Panc1 (cell line): ENCODE measurements at regions not wholly inside any gene's neighbourhood (a gene's known extent, or its start where the extent isn't known, plus 50 kb on each side); places are given as distances from the start of the nearest gene placed in this dataset.

Experiments
- POLR2AphosphoS5 ChIP-seq: IDR thresholded peaks from 2 replicates; pipeline ENCODE4 v1.6.1; 2012; ENCODE audit warnings: mild to moderate bottlenecking, low read depth, low read length, moderate library complexity
- TF ChIP-seq, protein P1 (sequence below): fragments of 450-650 bp; IDR thresholded peaks from 2 replicates; pipeline ENCODE4 v1.5.1; 2017; ENCODE audit warnings: mild to moderate bottlenecking

DNA sequence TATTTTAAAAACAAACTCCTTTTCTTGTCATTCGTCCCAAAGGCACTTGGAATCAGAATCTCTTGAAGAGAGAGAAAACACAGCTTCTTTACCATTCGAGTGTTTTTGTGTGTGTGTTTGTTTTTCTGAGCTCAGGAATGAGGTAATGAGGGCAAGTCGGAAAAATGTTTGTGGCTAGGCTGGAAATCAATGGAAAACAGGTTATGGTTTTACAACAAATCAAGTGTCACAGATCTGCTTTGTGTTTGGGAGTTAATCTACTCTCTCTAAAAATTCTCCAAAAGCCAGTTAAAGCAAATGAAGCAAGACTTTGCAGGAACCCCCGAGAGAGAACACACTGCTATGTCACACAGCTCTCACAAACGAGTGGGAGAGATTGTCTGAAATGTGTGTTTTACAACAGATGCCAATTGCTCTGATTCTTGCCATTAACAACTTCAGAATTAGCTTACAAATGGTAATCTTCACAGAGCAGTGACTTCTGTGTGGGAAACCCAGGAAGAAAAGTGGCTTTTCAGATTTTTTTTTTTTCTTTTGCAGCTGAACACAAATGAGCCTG, 264.1 kb downstream of the CBLL2 start:
- TF ChIP-seq, protein P1, sequence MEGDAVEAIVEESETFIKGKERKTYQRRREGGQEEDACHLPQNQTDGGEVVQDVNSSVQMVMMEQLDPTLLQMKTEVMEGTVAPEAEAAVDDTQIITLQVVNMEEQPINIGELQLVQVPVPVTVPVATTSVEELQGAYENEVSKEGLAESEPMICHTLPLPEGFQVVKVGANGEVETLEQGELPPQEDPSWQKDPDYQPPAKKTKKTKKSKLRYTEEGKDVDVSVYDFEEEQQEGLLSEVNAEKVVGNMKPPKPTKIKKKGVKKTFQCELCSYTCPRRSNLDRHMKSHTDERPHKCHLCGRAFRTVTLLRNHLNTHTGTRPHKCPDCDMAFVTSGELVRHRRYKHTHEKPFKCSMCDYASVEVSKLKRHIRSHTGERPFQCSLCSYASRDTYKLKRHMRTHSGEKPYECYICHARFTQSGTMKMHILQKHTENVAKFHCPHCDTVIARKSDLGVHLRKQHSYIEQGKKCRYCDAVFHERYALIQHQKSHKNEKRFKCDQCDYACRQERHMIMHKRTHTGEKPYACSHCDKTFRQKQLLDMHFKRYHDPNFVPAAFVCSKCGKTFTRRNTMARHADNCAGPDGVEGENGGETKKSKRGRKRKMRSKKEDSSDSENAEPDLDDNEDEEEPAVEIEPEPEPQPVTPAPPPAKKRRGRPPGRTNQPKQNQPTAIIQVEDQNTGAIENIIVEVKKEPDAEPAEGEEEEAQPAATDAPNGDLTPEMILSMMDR, result no peak
- no peak for TF ChIP-seq POLR2AphosphoS5
